H9 (cell line): ENCODE measurements at regions not wholly inside any gene's neighbourhood (a gene's known extent, or its start where the extent isn't known, plus 50 kb on each side); places are given as distances from the start of the nearest gene placed in this dataset.

ENCODE experiments used
- DNase-seq: peaks from one replicate; pipeline ENCODE4 v3.0.0-alpha.2; 2017
- H2AFZ ChIP-seq: one replicate; pipeline ENCODE4 v1.6.1; 2013; ENCODE audit warnings: mild to moderate bottlenecking, low read length, control low read depth, moderate library complexity
- H2AK5ac ChIP-seq: 2 replicates; pipeline ENCODE4 v1.6.1; 2013; ENCODE audit warnings: low read length, control low read depth, mixed read lengths; ENCODE audit not compliant: insufficient read length
- H2BK120ac ChIP-seq: one replicate; pipeline ENCODE4 v1.6.1; 2013; ENCODE audit warnings: low read depth, mild to moderate bottlenecking, low read length, control low read depth, inconsistent platforms; ENCODE audit not compliant: poor library complexity, severe bottlenecking
- H2BK12ac ChIP-seq: 2 replicates; pipeline ENCODE4 v1.6.1; 2013; ENCODE audit warnings: low read length, control low read depth, mixed read lengths, low read depth; ENCODE audit not compliant: insufficient read length
- H2BK15ac ChIP-seq: 2 replicates; pipeline ENCODE4 v1.6.1; 2013; ENCODE audit warnings: low read depth, low read length, control low read depth
- H2BK20ac ChIP-seq: one replicate; pipeline ENCODE4 v1.6.1; 2013; ENCODE audit warnings: low read depth, mild to moderate bottlenecking, low read length, control low read depth, inconsistent platforms; ENCODE audit not compliant: poor library complexity, severe bottlenecking
- H2BK5ac ChIP-seq: 2 replicates; pipeline ENCODE4 v1.6.1; 2013; ENCODE audit warnings: low read length, control low read depth, mixed read lengths; ENCODE audit not compliant: insufficient read length
- H3K14ac ChIP-seq: 2 replicates; pipeline ENCODE4 v1.6.1; 2013; ENCODE audit warnings: low read length, control low read depth; ENCODE audit not compliant: insufficient read depth
- H3K18ac ChIP-seq: 2 replicates; pipeline ENCODE4 v1.6.1; 2013; ENCODE audit warnings: low read depth, mild to moderate bottlenecking, mixed read lengths, low read length, control low read depth; ENCODE audit not compliant: insufficient read length
- H3K23ac ChIP-seq: 2 replicates; pipeline ENCODE4 v1.6.1; 2013; ENCODE audit warnings: low read length, control low read depth, mixed read lengths, low read depth; ENCODE audit not compliant: insufficient read length
- H3K23me2 ChIP-seq: 2 replicates; pipeline ENCODE4 v1.6.1; 2013; ENCODE audit warnings: low read depth, mild to moderate bottlenecking, mixed read lengths, low read length, control low read depth; ENCODE audit not compliant: insufficient read length, poor library complexity, severe bottlenecking
- H3K27ac ChIP-seq: 2 replicates; pipeline ENCODE4 v1.5.1; 2013; ENCODE audit warnings: low read length, control low read depth, mixed read lengths, low read depth; ENCODE audit not compliant: insufficient read length
- H3K27me3 ChIP-seq: 2 replicates; pipeline ENCODE4 v1.6.1; 2013; ENCODE audit warnings: low read length, control low read depth, inconsistent platforms; ENCODE audit not compliant: insufficient read depth
- H3K4ac ChIP-seq: 2 replicates; pipeline ENCODE4 v1.6.1; 2013; ENCODE audit warnings: low read depth, mild to moderate bottlenecking, control low read depth, inconsistent platforms, low read length, moderate library complexity
- H3K4me1 ChIP-seq: 2 replicates; pipeline ENCODE4 v1.6.1; 2013; ENCODE audit warnings: low read length, control low read depth, inconsistent platforms; ENCODE audit not compliant: insufficient read depth
- H3K4me2 ChIP-seq: 2 replicates; pipeline ENCODE4 v1.6.1; 2013; ENCODE audit warnings: low read length, control low read depth, mixed read lengths; ENCODE audit not compliant: insufficient read length, insufficient read depth
- H3K56ac ChIP-seq: 2 replicates; pipeline ENCODE4 v1.6.1; 2013; ENCODE audit warnings: low read depth, mild to moderate bottlenecking, mixed read lengths, low read length, control low read depth; ENCODE audit not compliant: insufficient read length
- H3K79me1 ChIP-seq: 2 replicates; pipeline ENCODE4 v1.6.1; 2013; ENCODE audit warnings: low read depth, mild to moderate bottlenecking, moderate library complexity, low read length, control low read depth, inconsistent platforms; ENCODE audit not compliant: insufficient read depth, poor library complexity, severe bottlenecking
- H3K79me2 ChIP-seq: 2 replicates; pipeline ENCODE4 v1.6.1; 2013; ENCODE audit warnings: low read length, control low read depth, inconsistent platforms; ENCODE audit not compliant: insufficient read depth
- H3K9ac ChIP-seq: 2 replicates; pipeline ENCODE4 v1.6.1; 2013; ENCODE audit warnings: low read length, control low read depth, mixed read lengths; ENCODE audit not compliant: insufficient read length; ENCODE audit errors: extremely low read depth
- H3K9me3 ChIP-seq: one replicate; pipeline ENCODE4 v1.6.1; 2013; ENCODE audit warnings: low read depth, low read length, inconsistent platforms; ENCODE audit not compliant: control insufficient read depth
- H3T11ph ChIP-seq: one replicate; pipeline ENCODE4 v1.6.1; 2013; ENCODE audit warnings: mild to moderate bottlenecking, low read length, control low read depth, inconsistent platforms
- H4K20me1 ChIP-seq: one replicate; pipeline ENCODE4 v1.6.1; 2013; ENCODE audit not compliant: control insufficient read depth, insufficient read length, insufficient read depth
- H4K5ac ChIP-seq: 2 replicates; pipeline ENCODE4 v1.6.1; 2013; ENCODE audit warnings: low read depth, mild to moderate bottlenecking, mixed read lengths, low read length, control low read depth; ENCODE audit not compliant: insufficient read length
- H4K8ac ChIP-seq: replicated peaks from 2 replicates; pipeline ENCODE4 v1.6.1; 2013; ENCODE audit warnings: low read length, control low read depth, mixed read lengths, low read depth; ENCODE audit not compliant: insufficient read length
- H4K91ac ChIP-seq: 2 replicates; pipeline ENCODE4 v1.6.1; 2013; ENCODE audit warnings: low read depth, mild to moderate bottlenecking, moderate library complexity, mixed read lengths, low read length, control low read depth; ENCODE audit not compliant: insufficient read length
- H3K27ac Mint-ChIP-seq, 3 experiments: 2 replicates in 2 of 3; 3 replicates in 1 of 3; pipeline ENCODE4 v1.8.0; 2020 to 2021; ENCODE audit warnings: mixed read lengths in 3 of 3, mild to moderate bottlenecking in 1 of 3, moderate library complexity in 1 of 3
- H3K27me3 Mint-ChIP-seq: 2 replicates; pipeline ENCODE4 v1.8.0; 2021; ENCODE audit warnings: low read depth, mild to moderate bottlenecking, moderate library complexity, mixed read lengths
- H3K36me3 Mint-ChIP-seq, 3 experiments: 2 replicates in 2 of 3; 3 replicates in 1 of 3; pipeline ENCODE4 v1.8.0; 2020 to 2021; ENCODE audit warnings: low read depth in 3 of 3, mixed read lengths in 3 of 3; ENCODE audit not compliant: insufficient read depth in 1 of 3
- H3K4me1 Mint-ChIP-seq, 2 experiments: 2 replicates each; pipeline ENCODE4 v1.8.0; 2020; ENCODE audit warnings: mixed read lengths in 2 of 2
- H3K4me3 Mint-ChIP-seq, 2 experiments: 2 replicates in 1 of 2; 3 replicates in 1 of 2; pipeline ENCODE4 v1.8.0; 2020 to 2021; ENCODE audit warnings: mild to moderate bottlenecking in 2 of 2, mixed read lengths in 2 of 2, moderate library complexity in 1 of 2
- H3K9me3 Mint-ChIP-seq, 2 experiments: 2 replicates in 1 of 2; 3 replicates in 1 of 2; pipeline ENCODE4 v1.8.0; 2020; ENCODE audit warnings: mild to moderate bottlenecking in 2 of 2, mixed read lengths in 2 of 2, moderate library complexity in 1 of 2
- WGBS: extraction: QIAGEN DNeasy Blood & Tissue Kit; methylation state at CpG from one replicate; pipeline ENCODE4 v1.1.7; 2013; ENCODE audit warnings: missing lambda C conversion rate, low lambda C conversion rate, mixed read lengths; ENCODE audit not compliant: insufficient read length; ENCODE audit errors: extremely low coverage; 5-methylcytosine and 5-hydroxymethylcytosine counted together
- TF ChIP-seq, protein P1 (sequence below): fragments of 200-600 bp; sonication (generic); conservative IDR thresholded peaks from 3 replicates; pipeline ENCODE4 v1.8.0; 2021; ENCODE audit warnings: antibody characterized with exemption, mild to moderate bottlenecking

DNA sequence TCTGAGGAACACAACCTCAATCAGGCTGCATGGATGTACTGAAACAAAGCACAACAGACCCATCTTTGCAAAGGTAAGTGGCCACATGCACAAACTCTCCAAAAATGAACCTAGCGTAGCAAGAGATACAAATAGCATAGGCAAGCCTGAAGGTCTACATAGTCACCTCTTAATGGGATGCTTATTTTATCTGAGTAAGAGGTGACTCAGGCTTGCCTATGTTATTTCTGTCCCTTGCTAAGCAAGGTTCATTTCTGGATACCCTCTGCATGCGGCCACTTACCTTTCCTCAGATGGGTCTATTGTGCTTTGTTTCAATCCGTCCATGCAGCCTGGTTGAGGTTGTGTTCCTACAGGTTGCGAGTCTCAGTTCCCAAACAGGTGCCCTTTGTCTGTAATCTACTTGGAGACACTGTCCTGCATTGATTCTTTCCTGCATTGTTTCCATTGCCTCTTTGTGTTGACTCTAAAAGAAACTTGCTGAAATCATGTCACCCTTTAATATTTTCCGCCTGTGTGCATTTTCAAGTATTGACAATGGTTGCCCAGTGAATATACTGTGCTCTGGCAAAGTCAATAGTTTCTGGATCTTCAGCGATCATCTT, 291.8 kb upstream of the LYZL1 start:
- no peak overlapping the region for H3K23ac ChIP-seq
- no peak overlapping the region for H2BK12ac ChIP-seq
- H3T11ph ChIP-seq: no peak overlapping the region
- no peaks in the 10 kb centered on the region for H4K20me1 ChIP-seq
- DNase-seq: no peak
- H3K9me3 ChIP-seq: no peaks in the 10 kb centered on the region
- no peaks in the 10 kb centered on the region for H3K23me2 ChIP-seq
- Mint-ChIP-seq H3K36me3 (peaks cover 0 to 7% (median 0%) of the 10 kb centered on the region in 3 experiments; a peak in 3 of 7 replicates), H3K9me3 (peaks cover 2 to 7% of the 10 kb centered on the region in 2 experiments; a peak in 2 of 5 replicates), H3K4me1 (no peaks in the 10 kb centered on the region; a peak in 1 of 4 replicates), H3K27ac (no peak overlapping the region), H3K27me3 (no peaks in the 10 kb centered on the region), H3K4me3 (no peak overlapping the region)
- H4K8ac ChIP-seq: no peak overlapping the region
- H2AFZ ChIP-seq: no peak overlapping the region
- H4K5ac ChIP-seq: no peak overlapping the region
- H2BK5ac ChIP-seq: no peak overlapping the region
- no peak overlapping the region for H3K18ac ChIP-seq
- no peak overlapping the region for H3K27ac ChIP-seq
- H2AK5ac ChIP-seq: no peak overlapping the region
- TF ChIP-seq, protein P1, sequence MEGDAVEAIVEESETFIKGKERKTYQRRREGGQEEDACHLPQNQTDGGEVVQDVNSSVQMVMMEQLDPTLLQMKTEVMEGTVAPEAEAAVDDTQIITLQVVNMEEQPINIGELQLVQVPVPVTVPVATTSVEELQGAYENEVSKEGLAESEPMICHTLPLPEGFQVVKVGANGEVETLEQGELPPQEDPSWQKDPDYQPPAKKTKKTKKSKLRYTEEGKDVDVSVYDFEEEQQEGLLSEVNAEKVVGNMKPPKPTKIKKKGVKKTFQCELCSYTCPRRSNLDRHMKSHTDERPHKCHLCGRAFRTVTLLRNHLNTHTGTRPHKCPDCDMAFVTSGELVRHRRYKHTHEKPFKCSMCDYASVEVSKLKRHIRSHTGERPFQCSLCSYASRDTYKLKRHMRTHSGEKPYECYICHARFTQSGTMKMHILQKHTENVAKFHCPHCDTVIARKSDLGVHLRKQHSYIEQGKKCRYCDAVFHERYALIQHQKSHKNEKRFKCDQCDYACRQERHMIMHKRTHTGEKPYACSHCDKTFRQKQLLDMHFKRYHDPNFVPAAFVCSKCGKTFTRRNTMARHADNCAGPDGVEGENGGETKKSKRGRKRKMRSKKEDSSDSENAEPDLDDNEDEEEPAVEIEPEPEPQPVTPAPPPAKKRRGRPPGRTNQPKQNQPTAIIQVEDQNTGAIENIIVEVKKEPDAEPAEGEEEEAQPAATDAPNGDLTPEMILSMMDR: no peak
- H3K4me2 ChIP-seq: no peak overlapping the region
- no peaks in the 10 kb centered on the region for H3K4me1 ChIP-seq
- H3K79me2 ChIP-seq: no peaks in the 10 kb centered on the region
- no peak overlapping the region for H3K4ac ChIP-seq
- H3K56ac ChIP-seq: no peak overlapping the region
- no peak overlapping the region for H3K9ac ChIP-seq
- H2BK20ac ChIP-seq: no peak overlapping the region
- H3K14ac ChIP-seq: no peak overlapping the region
- WGBS: no CpG with 5 or more reads among the region's 6 CpGs
- H2BK120ac ChIP-seq: no peak overlapping the region
- no peaks in the 10 kb centered on the region for H3K27me3 ChIP-seq
- H3K79me1 ChIP-seq: no peaks in the 10 kb centered on the region
- H4K91ac ChIP-seq: no peak overlapping the region
- no peak overlapping the region for H2BK15ac ChIP-seq
